ENCODE measurements at regions not wholly inside any gene's neighbourhood (a gene's known extent, or its start where the extent isn't known, plus 50 kb on each side); places are given as distances from the start of the nearest gene placed in this dataset.
"Not testable (repeated sequence)": the region's sequence is repeated elsewhere in the genome, so short reads cannot be mapped to it uniquely, and the experiment has no call there.

DNA sequence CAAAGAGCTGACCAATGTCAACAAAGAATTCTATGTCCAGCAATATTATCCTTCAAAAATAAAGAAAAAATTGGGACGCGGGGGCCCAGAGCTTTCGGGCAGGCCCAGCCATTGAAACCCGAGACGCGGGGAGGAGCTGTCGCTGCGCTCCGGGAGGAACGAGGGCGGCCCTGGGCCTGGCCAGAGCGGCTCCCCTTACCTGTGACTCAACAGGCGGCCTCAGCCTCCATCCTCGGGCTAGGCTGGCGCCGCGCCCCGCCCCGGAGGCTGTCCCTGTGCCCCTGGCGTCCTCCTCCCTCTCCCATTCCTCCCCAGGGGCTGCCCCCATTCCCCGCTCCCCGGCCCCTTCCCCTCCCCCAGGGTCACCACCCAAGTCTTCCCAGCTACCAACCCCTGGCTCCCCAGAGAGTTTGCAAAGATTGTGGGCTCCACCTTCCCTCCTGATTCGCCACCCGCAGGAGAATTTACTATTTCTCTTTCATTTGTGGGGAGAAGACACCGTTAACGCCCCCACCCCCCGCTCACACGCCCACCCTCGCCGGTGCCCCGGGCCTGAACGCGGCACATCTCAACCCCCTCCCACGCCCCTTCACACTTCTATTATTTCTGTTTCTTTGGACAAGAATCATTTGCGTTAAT, 127.9 kb downstream of the ARRDC4 start:
- not testable (repeated sequence) for DNase-seq (ENCODE audit: low read depth)

DNA sequence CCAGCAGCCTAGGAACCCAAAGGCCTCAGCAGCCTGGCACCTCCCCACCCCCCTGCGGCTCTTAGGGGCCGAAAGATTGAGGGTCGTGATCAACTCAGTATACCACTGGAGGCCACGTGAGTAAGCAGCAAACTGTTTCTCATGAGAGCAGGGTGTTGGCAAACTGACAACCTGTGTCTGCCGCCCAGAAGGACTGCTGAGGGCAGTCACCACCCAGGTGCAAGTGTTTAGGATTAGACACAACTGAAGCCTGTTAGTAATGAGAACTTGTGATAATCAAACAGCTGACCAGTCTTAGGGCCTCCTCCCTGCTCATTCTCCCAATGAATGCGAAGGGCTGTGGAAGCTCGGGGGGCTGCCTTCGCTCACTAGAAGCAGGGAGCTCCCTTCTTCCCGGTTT, 128.8 kb downstream of the ARRDC4 start:
- DNase-seq (ENCODE audit: low read depth), result not testable (repeated sequence)

DNA sequence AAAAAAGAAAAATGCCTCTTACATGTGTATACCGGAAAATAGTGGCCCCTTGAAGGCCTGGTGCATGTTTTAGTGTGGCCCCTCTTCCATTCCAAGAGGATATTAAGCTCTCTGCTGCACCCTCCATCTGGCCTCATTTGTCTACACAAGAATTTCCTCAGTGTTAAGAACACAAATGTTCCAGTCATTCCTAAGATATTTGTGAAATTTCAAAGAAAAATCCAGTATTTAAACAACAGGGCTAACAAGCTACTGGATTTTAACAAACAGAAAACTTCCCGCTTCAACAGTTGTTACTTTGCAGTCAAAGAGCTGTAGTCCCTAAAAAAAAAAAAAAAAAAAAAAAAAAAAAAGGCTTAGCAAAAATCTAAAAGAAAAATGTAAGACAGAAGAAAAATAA, 137.5 kb downstream of the ARRDC4 start:
- DNase-seq (ENCODE audit: low read depth), result not testable (repeated sequence)

DNA sequence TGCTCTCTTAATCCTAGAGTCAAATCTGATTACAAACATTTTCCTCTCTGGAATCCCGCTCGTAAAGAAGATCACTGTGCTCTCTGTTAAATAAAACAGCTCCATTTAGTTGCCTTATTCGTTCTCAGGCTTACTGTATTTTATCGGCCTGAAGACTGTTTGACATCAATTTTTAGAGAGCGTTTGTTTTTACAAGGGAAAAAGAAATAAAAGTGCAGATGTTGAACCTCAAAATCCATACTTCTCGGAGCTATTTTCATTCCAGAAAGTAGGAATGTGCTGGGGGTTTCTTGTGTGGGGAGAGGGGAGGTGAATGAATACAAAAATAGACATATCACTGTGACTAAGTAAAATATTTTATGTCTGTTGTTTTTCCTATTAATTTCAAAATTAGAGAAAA, 140.1 kb downstream of the ARRDC4 start:
- not testable (repeated sequence) for DNase-seq (ENCODE audit: low read depth)

DNA sequence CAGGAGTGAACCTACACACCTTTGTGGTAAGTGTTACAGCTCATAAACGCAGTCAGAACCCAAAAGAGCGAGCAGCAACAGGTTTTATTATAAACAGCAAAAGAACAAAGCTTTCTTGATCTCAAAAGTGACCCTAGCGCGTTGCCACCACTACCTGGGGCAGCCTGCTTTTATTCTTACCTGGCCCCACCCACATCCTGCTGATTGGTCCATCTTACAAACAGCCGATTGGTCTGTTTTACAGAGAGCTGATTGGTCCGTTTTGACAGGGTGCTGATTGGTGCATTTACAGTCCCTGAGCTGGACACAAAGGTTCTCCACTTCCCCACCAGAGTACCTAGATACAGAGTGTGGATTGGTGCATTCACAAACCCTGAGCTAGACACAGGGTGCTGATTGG, 143.1 kb downstream of the ARRDC4 start:
- no peak for DNase-seq (ENCODE audit: low read depth)

GRCh38 chr15:98104386-98105151, 144.1 kb downstream of the ARRDC4 start:
- not testable (repeated sequence) for DNase-seq (ENCODE audit: low read depth)

DNA sequence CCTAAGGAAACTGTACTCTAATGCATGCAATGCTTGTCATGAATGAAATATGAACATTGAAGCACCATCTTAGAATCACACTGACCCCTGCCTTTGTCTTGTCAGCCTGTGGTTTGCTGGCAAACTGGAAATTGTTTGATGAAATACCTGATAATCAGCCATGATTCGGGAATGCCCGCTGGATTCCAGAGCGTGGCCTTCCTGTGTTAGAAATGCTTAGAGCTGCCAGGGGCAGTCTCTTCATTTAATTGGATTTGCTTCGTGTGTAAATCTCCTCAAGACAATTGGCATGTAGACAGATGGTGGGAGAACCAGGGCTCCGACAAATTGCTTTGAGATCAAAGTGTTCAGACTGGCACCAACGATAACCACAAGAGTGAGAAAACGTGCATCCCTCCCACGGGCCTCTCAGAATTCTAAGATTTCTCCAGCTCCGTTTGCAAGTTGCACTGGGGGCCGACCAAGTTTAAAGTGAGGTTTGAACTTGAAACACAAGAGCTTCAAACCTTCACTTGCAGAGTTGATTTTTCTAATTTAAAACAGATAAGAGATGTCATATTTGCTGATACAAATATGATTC, 146.2 kb downstream of the ARRDC4 start:
- DNase-seq (ENCODE audit: low read depth), result not testable (repeated sequence)

GRCh38 chr15:98111806-98112205, 151.3 kb downstream of the ARRDC4 start:
- no peak for DNase-seq (ENCODE audit: low read depth)

DNA sequence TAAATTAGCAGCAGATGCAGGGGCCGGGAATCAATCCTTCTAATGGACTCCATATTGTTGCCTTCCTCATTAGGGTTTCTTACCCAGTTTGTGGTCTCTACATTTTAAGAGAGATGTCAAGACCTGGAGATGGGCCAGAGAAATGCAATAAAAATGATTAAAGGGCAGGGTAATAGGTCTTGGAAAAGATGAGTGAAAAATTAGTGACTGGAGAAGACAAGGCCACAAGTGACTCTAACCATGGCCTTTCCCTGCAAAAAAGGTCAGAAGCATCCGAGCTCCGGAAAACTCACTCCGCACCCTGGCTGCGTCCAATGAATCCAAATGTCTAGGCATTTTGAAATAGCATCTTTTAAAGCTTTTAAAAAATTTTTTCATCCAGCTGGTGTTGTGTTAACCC, 152.8 kb downstream of the ARRDC4 start:
- no peak for DNase-seq (ENCODE audit: low read depth)

DNA sequence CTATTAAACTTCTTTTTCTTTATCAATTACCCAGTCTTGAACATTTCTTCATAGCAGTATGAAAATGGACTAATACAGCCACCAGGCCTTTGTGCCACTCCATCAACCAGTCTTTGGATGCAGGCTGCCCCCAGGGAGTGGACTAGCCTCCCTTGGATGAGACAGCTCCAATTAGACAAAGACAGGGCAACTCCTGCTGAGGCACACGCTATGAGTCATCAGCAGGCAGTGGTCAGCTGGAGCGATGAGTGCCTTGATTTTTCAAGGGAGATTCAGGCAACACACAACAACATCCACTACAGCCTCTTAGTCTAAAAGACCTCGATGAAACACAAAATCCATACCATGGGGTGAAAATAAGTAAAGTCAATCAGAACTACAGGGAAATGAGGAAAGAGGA, 160.1 kb downstream of the ARRDC4 start:
- no peak for DNase-seq (ENCODE audit: low read depth)

- no peak for DNase-seq (ENCODE audit: low read depth)
Observed at GRCh38 chr15:98121536-98121935, 161.0 kb downstream of the ARRDC4 start.

DNA sequence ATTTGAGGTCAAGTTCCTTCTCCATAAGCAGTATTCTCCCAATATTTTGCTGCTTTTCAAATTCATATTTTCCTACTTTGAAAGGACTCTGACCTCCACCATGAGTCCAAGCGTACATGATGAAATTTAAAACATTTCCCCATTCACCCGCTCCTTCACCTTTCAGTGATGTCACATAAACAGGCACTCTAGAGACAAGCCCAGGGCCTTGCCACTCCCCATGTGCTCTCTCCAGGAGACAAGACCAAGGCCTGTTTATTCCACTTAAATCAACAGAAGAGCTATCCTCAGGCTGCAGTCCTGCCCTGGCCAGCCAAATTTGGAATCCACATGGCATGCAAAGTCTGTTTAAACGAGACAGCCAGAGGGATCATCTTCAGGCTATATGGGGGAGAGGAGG, 161.5 kb downstream of the ARRDC4 start:
- DNase-seq (ENCODE audit: low read depth), result no peak

DNA sequence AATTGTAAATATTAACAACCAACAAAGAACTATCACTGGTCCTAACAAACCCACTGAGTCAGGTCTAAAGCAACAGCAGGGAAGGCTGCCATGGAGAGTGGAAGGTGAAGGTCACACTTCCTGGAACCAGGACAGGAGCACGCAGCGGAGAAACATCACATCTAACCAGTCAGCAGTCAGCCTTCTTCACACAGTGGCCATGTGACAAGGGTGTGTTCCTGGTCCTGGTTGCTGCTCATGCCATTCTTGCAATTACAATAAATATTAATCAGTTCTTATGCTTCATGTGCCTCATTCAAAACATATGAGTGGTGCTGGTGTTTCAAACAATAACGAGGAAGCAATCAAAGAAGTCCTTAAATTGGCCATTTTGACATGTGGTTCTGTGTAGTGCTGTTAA, 162.8 kb downstream of the ARRDC4 start:
- DNase-seq (ENCODE audit: low read depth), result no peak

GRCh38 chr15:98123834-98124233, 163.3 kb downstream of the ARRDC4 start:
- no peak for DNase-seq (ENCODE audit: low read depth)

DNA sequence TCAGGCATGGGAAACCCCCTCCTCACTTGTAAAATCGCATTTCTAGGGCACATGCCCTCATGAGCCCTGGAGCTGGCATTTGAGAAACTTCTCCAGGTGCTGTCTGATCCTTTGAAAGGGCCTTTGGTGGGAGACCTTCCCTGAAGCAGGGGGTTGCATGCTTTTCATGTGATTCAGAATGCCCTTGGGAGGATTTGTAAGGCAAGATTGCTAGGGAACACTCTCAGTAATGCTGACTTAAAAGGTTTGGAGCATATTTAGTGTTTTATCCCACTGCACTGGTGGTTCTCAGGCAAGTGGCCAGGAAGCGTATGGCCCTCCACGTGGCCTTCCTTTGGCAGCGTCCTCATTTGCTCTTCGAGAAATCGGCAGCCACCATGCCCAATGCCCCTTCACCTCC, 164.1 kb downstream of the ARRDC4 start:
- no peak for DNase-seq (ENCODE audit: low read depth)

- DNase-seq (ENCODE audit: low read depth), result no peak
Observed at GRCh38 chr15:98126326-98127085, 166.0 kb downstream of the ARRDC4 start.

GRCh38 chr15:98127586-98127985, 167.1 kb downstream of the ARRDC4 start:
- DNase-seq (ENCODE audit: low read depth), result no peak

GRCh38 chr15:98131924-98132323, 171.4 kb downstream of the ARRDC4 start:
- no peak for DNase-seq (ENCODE audit: low read depth)

- no peak for DNase-seq (ENCODE audit: low read depth)
Observed at GRCh38 chr15:98134905-98135304, 174.4 kb downstream of the ARRDC4 start.

DNA sequence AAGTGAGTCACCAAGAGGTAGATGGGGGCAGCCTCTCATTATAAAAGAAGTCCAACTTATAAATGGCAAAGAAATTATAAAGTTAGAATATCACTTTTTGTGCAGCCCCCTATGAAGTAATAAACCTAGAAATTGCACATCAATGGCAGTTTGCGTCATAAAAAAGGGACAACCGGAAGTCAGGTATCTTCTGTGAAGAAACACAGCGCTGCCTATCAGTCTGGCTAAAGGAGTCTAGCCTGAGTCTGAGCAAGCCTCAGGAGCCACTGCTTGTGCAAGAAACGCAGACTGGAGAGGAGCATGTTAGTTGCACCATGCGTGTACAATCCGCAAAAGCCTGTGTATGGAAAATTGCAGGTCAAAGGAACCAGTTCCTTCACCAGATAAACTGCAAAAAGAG, 178.4 kb downstream of the ARRDC4 start:
- DNase-seq (ENCODE audit: low read depth), result no peak

GRCh38 chr15:98139337-98139736, 178.8 kb downstream of the ARRDC4 start:
- no peak for DNase-seq (ENCODE audit: low read depth)

GRCh38 chr15:98142572-98142971, 182.1 kb downstream of the ARRDC4 start:
- DNase-seq (ENCODE audit: low read depth), result no peak

DNA sequence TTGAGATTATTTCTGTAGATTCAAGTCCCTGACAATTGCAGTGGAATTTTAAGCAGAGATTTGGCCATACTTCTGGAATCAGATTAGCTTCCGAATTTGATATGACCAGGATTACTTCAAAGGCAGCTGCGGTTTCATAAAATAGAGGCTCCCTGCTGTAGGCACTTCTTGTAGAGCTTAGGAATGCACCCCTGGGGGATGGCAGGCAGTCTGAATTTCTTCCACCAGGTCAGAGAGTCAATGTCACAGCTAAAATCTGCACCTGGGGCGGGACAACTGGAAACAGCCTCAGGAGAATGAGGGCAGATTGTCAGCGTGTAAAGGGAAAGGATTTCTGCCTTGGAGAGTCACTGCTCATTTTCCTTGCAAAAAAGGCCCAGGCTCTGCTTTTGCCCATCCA, 182.6 kb downstream of the ARRDC4 start:
- no peak for DNase-seq (ENCODE audit: low read depth)

Measured in stimulated activated CD8-positive, alpha-beta memory T cell treated with anti-CD3 and anti-CD28 coated beads, Interleukin-15, amount 100 ng/mL, for 24 hours (primary cell).